IMR-90 (cell line): ENCODE measurements at regions not wholly inside any gene's neighbourhood (a gene's known extent, or its start where the extent isn't known, plus 50 kb on each side); places are given as distances from the start of the nearest gene placed in this dataset.

Experiments
- BHLHE40 ChIP-seq: fragments of 150-350 bp; IDR thresholded peaks from 2 replicates; pipeline ENCODE4 v1.6.1; 2016; ENCODE audit warnings: mild to moderate bottlenecking, low read depth, low read length
- CEBPB ChIP-seq: IDR thresholded peaks from 2 replicates; pipeline ENCODE4 v1.6.1; 2012; ENCODE audit warnings: low read depth, low read length, improper control_type of control experiment
- CTCF ChIP-seq: conservative IDR thresholded peaks from 2 replicates; pipeline ENCODE4 v1.5.1; 2012; ENCODE audit warnings: mild to moderate bottlenecking, low read depth, low read length, improper control_type of control experiment
- ELK1 ChIP-seq: fragments of 150-350 bp; IDR thresholded peaks from 2 replicates; pipeline ENCODE4 v1.6.1; 2016; ENCODE audit warnings: low read depth, mild to moderate bottlenecking, low read length, moderate library complexity, borderline replicate concordance
- FOS ChIP-seq: fragments of 150-350 bp; IDR thresholded peaks from 2 replicates; pipeline ENCODE4 v1.6.1; 2016; ENCODE audit warnings: low read depth, low read length
- MAFK ChIP-seq: IDR thresholded peaks from 2 replicates; pipeline ENCODE4 v1.6.1; 2012; ENCODE audit warnings: low read depth, low read length, improper control_type of control experiment
- MXI1 ChIP-seq: IDR thresholded peaks from 2 replicates; pipeline ENCODE4 v1.6.1; 2012; ENCODE audit warnings: low read depth, mild to moderate bottlenecking, low read length, moderate library complexity, borderline replicate concordance
- NFE2L2 ChIP-seq: fragments of 150-350 bp; IDR thresholded peaks from 2 replicates; pipeline ENCODE4 v1.6.1; 2016; ENCODE audit warnings: low read depth, mild to moderate bottlenecking, low read length
- POLR2A ChIP-seq: IDR thresholded peaks from 2 replicates; pipeline ENCODE4 v1.6.1; 2012; ENCODE audit warnings: mild to moderate bottlenecking, low read depth, low read length
- RAD21 ChIP-seq: IDR thresholded peaks from 2 replicates; pipeline ENCODE4 v1.6.1; 2012; ENCODE audit warnings: low read length, improper control_type of control experiment
- RCOR1 ChIP-seq: IDR thresholded peaks from 2 replicates; pipeline ENCODE4 v1.6.1; 2012; ENCODE audit warnings: mild to moderate bottlenecking, low read length, improper control_type of control experiment; ENCODE audit not compliant: insufficient replicate concordance
- RFX5 ChIP-seq: IDR thresholded peaks from 2 replicates; pipeline ENCODE4 v1.8.0; 2012; ENCODE audit warnings: low read depth, mild to moderate bottlenecking, low read length, moderate library complexity
- SMC3 ChIP-seq: fragments of 150-350 bp; IDR thresholded peaks from 2 replicates; pipeline ENCODE4 v1.6.1; 2016; ENCODE audit warnings: low read depth, mild to moderate bottlenecking, antibody characterized with exemption, low read length, moderate library complexity
- USF2 ChIP-seq: fragments of 150-350 bp; IDR thresholded peaks from 2 replicates; pipeline ENCODE4 v1.6.1; 2017; ENCODE audit warnings: mild to moderate bottlenecking, antibody characterized with exemption, low read length, low read depth

- no peak for TF ChIP-seq CTCF
- TF ChIP-seq POLR2A: no peak
- no peak for TF ChIP-seq ELK1
- TF ChIP-seq BHLHE40: no peak
- no peak for TF ChIP-seq RCOR1
- TF ChIP-seq USF2: no peak
- no peak for TF ChIP-seq MAFK
- no peak for TF ChIP-seq MXI1
- no peak for TF ChIP-seq SMC3
- TF ChIP-seq NFE2L2: no peak
- no peak for TF ChIP-seq RAD21
- no peak for TF ChIP-seq FOS
- no peak for TF ChIP-seq RFX5
- no peak for TF ChIP-seq CEBPB
Observed at GRCh38 chr13:39840201-39840600, 184.7 kb downstream of the COG6 start.
